ENCODE measurements at regions not wholly inside any gene's neighbourhood (a gene's known extent, or its start where the extent isn't known, plus 50 kb on each side); places are given as distances from the start of the nearest gene placed in this dataset.

DNA sequence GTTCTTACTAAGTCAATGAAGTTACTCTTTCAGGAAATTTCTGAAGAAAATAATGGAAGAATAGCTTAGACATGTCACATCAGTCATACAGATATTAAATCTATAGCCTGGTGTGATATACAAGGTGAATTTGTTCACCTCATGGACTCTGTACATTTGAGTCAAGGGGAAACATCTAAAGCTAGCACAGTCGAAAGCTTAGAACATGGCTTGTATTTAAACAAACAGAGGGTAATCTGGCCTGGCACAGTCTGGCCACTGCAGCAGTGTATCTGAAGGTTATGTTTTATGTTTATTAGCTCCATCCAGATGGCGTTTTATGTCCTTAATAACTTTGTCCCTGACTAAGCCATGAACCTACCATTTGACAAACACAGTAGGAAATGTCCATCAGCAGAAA, 817.3 kb downstream of the SATB2 start:
- TF ChIP-seq ZNF274 (IDR thresholded peaks at IDR 0.05; ENCODE audit: low read depth, low read length) (no peak), YY1 (IDR thresholded peaks at IDR 0.05; ENCODE audit: insufficient read depth, insufficient read length) (no peak), SUZ12 (IDR thresholded peaks at IDR 0.05; ENCODE audit: extremely low read depth, insufficient read depth, insufficient read length) (no peak)
